Right lobe of liver (tissue), 4 donors: ENCODE measurements at regions not wholly inside any gene's neighbourhood (a gene's known extent, or its start where the extent isn't known, plus 50 kb on each side); places are given as distances from the start of the nearest gene placed in this dataset.

Experiments
- POLR2A ChIP-seq: fragments of 450-650 bp; IDR thresholded peaks from one replicate; pipeline ENCODE4 v1.6.1; 2017; ENCODE audit warnings: antibody characterized with exemption, mild to moderate bottlenecking
- TF ChIP-seq, protein P1 (sequence below), 4 donors: fragments of 200-600 bp in 3 of 4; fragments of 450-650 bp in 1 of 4; IDR thresholded peaks; one replicate each; pipeline versions ENCODE4 v1.5.1 to v1.8.0; 2016 to 2022; ENCODE audit warnings: antibody characterized with exemption in 4 of 4, mild to moderate bottlenecking in 2 of 4
- donor health status: DM: no; HTN: no; CAD: no.
- donor health status: DM: no; HTN: no; CAD: no.
- donor health status: DM: no; HTN: yes; CAD: no.

- TF ChIP-seq, protein P1, sequence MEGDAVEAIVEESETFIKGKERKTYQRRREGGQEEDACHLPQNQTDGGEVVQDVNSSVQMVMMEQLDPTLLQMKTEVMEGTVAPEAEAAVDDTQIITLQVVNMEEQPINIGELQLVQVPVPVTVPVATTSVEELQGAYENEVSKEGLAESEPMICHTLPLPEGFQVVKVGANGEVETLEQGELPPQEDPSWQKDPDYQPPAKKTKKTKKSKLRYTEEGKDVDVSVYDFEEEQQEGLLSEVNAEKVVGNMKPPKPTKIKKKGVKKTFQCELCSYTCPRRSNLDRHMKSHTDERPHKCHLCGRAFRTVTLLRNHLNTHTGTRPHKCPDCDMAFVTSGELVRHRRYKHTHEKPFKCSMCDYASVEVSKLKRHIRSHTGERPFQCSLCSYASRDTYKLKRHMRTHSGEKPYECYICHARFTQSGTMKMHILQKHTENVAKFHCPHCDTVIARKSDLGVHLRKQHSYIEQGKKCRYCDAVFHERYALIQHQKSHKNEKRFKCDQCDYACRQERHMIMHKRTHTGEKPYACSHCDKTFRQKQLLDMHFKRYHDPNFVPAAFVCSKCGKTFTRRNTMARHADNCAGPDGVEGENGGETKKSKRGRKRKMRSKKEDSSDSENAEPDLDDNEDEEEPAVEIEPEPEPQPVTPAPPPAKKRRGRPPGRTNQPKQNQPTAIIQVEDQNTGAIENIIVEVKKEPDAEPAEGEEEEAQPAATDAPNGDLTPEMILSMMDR (IDR thresholded peaks at IDR 0.05), result no peak
- no peak for TF ChIP-seq POLR2A
These were observed 165.9 kb upstream of the NECTIN1 start for GRCh38 chr11:119894916-119895315.
